Fibroblast of villous mesenchyme (primary cell): ENCODE measurements at regions not wholly inside any gene's neighbourhood (a gene's known extent, or its start where the extent isn't known, plus 50 kb on each side); places are given as distances from the start of the nearest gene placed in this dataset.
A peak's percentile ranks its signal among the peaks of the same experiment; 100 is the strongest.
"Not testable (repeated sequence)": the region's sequence is repeated elsewhere in the genome, so short reads cannot be mapped to it uniquely, and the experiment has no call there.

Source experiments
- DNase-seq: peaks from one replicate; pipeline ENCODE4 v3.0.0-alpha.2; 2010; ENCODE audit warnings: low read depth
- H3K4me3 ChIP-seq: 2 replicates; pipeline ENCODE4 v1.5.1; 2011; ENCODE audit warnings: low read depth, mild to moderate bottlenecking, low read length
- TF ChIP-seq, protein P1 (sequence below): IDR thresholded peaks from 2 replicates; pipeline ENCODE4 v1.5.1; 2012; ENCODE audit warnings: low read depth, mild to moderate bottlenecking, low read length; ENCODE audit not compliant: insufficient read depth

DNA sequence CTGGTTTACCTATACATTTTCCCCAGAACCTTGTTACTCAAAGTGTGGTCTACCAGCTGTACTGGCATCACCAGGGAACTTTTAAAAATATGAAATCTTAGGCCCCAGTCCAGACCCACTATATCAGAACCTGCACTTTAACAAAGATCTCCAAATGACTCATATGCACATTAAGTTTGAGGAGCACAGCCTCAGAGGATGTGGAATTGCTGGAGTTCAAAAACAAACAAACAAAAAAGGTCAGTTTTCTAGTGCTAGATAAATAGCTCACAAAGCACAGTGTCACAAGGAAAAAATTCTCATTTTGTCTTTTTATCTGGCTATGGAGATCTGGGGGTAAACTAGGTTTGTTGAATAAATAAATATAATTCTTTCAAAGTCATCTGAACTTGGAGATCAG, 68.9 kb upstream of the ANKRD55 start:
- TF ChIP-seq, protein P1, sequence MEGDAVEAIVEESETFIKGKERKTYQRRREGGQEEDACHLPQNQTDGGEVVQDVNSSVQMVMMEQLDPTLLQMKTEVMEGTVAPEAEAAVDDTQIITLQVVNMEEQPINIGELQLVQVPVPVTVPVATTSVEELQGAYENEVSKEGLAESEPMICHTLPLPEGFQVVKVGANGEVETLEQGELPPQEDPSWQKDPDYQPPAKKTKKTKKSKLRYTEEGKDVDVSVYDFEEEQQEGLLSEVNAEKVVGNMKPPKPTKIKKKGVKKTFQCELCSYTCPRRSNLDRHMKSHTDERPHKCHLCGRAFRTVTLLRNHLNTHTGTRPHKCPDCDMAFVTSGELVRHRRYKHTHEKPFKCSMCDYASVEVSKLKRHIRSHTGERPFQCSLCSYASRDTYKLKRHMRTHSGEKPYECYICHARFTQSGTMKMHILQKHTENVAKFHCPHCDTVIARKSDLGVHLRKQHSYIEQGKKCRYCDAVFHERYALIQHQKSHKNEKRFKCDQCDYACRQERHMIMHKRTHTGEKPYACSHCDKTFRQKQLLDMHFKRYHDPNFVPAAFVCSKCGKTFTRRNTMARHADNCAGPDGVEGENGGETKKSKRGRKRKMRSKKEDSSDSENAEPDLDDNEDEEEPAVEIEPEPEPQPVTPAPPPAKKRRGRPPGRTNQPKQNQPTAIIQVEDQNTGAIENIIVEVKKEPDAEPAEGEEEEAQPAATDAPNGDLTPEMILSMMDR: no peak
- peak; percentile 50 for DNase-seq
- no peak overlapping the region for H3K4me3 ChIP-seq

DNA sequence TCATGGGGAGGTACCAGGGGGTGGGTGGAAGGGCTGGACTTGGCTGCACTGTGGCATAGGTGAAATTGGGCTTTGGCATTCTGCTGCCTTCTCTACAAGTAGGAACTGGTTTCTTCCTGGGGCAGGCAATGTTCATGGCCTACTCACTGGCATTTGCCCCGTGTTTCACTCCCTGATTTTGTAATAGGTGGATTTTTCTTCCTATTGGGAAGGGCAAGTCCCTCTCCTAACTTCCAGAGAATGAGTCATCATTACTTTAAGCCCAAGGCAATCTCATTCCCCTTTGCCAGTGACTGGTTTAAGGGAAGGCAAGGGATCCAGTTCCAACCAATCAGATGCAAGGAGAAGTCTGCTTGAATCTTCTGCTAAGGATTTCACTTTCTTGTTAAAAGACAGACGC, 67.9 kb upstream of the ANKRD55 start:
- no peak for DNase-seq
- TF ChIP-seq, protein P1: no peak
- H3K4me3 ChIP-seq: no peak overlapping the region

DNA sequence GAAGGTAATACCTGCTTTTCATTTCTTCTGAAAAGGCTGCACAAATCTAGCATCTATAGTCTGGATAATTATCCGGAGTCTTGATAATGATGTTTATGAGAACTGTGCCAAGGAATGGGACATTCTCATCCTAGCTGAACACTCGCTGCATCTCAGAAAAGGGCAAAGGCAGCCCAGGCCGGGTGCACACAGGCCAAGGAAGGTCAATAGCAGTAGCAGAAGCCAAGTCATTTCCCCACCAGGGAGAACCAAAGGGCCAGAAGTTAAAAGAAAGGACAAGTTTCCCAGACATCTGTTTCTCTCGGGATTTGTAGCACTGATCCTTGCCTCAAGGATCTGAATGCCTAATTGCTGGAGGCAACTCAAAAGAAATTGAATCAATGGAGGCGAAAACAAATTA, 66.1 kb upstream of the ANKRD55 start:
- TF ChIP-seq, protein P1: peak; percentile 10
- no peak overlapping the region for H3K4me3 ChIP-seq
- no peak for DNase-seq

DNA sequence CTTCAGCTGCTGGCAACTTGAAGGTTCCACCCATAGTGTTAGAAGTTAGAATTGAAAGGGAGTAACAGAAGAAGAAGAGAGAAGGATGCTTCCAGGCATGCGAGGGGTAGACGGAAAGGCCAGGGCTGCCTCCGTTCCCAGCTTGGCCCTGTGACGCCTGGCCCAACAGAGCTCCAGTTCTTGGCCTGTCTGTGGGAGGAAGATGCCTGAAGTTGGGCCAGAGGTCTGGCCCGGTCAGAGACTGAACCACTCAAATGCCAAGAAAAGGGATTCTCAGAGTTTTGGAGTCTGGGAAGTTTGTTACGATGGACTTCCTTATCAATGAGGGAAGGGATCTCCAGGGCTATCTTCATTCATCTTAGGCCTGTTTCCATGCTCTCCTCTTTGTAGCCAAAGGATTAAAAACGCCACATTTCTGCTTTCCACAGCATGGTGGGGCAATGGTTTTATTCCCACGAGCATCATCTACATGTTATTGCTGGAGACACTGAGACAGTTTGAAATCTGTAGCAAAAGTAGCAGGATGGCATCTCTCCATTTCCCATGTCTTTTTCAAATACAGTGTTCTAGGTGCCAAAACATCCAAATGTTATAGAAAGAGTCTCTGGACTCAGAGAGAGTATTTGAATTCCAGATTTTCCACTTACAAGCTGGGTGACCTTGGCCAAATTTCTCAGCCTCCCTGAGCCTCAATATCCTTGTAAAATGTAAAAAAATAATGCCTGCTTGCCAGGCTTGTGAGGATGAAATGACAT, 65.4 kb upstream of the ANKRD55 start:
- DNase-seq: no peak
- H3K4me3 ChIP-seq: no peak overlapping the region
- TF ChIP-seq, protein P1: no peak

DNA sequence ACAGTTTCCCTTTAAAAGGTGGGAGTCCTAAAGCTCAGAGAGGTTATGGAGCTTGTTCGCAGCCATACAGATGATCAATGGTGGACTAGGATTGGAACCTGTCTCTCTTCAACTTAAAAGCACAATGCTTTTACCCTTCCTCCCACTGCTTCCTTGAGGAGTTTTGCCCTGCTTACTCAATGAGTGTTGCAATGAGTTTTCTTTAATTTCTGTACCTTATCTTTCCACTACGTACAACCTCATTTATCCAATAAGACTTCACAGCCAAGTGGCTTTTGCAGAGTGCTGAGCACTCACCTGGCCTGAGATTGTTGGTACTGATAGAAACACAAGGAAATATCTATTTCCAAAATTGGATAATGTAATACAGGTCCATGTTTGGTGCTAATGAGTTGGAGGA, 64.7 kb upstream of the ANKRD55 start:
- no peak overlapping the region for H3K4me3 ChIP-seq
- TF ChIP-seq, protein P1: no peak
- DNase-seq: no peak

DNA sequence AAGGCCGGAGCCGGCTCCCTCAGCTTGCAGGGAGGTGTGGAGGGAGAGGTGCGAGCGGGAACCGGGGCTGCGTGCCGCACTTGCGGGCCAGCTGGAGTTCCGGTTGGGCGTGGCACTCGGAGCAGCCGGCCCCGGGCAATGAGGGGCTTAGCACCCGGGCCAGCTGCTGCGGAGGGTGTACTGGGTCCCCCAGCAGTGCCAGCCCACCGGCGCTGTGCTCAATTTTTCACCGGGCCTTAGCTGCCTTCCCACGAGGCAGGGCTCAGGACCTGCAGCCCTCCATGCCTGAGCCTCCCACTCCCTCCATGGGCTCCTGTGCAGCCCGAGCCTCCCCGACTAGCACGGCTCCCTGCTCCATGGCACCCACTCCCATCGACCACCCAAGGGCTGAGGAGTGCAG, 62.2 kb upstream of the ANKRD55 start:
- not testable (repeated sequence) for DNase-seq, H3K4me3 ChIP-seq

DNA sequence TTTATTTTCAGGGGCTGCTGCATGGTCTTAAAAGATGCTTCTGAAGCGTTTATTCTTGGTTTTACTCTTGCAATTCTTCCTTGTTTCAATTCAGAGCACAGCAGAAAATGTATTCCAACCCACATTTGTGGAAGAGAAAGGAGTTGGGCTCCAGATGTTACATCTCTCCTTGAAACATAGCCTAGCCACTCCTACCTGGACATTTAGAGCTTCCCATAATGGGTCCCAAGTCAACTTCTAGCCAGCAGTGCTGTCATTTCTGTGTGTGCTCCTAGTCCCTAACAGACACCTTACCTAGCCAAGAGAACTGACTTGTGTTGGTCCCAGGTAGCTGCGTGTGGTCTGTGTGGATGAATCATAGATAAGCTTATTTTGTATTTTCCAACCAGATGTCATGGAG, 61.2 kb upstream of the ANKRD55 start:
- TF ChIP-seq, protein P1: no peak
- H3K4me3 ChIP-seq: no peak overlapping the region
- DNase-seq: no peak

DNA sequence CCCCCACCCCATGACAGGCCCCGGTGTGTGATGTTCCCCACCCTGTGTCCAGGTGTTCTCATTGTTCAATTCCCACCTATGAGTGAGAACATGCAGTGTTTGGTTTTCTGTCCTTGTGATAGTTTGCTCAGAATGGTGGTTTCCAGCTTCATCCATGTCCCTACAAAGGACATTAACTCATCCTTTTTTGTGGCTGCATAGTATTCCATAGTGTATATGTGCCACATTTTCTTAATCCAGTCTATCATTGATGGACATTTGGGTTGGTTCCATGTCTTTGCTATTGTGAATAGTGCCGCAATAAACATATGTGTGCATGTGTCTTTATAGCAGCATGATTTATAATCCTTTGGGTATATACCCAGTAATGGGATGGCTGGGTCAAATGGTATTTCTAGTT, 59.7 kb upstream of the ANKRD55 start:
- not testable (repeated sequence) for DNase-seq, H3K4me3 ChIP-seq
